GM06990 (cell line): ENCODE measurements at regions not wholly inside any gene's neighbourhood (a gene's known extent, or its start where the extent isn't known, plus 50 kb on each side); places are given as distances from the start of the nearest gene placed in this dataset.
"Not testable (repeated sequence)": the region's sequence is repeated elsewhere in the genome, so short reads cannot be mapped to it uniquely, and the experiment has no call there.

Experiments used
- DNase-seq: peaks from one replicate; pipeline ENCODE4 v3.0.0-alpha.2; 2011; ENCODE audit not compliant: insufficient read length; ENCODE audit errors: extremely low read depth
- H3K27me3 ChIP-seq: replicated peaks from 2 replicates; pipeline ENCODE4 v1.6.0; 2011; ENCODE audit warnings: low read length; ENCODE audit not compliant: control insufficient read depth, insufficient read depth
- H3K36me3 ChIP-seq: 2 replicates; pipeline ENCODE4 v1.5.1; 2011; ENCODE audit warnings: low read length; ENCODE audit not compliant: control insufficient read depth, insufficient read depth
- H3K4me3 ChIP-seq: replicated peaks from 2 replicates; pipeline ENCODE4 v1.5.1; 2011; ENCODE audit warnings: low read depth, mild to moderate bottlenecking, control low read depth, low read length
- TF ChIP-seq, protein P1 (sequence below): IDR thresholded peaks from 2 replicates; pipeline ENCODE4 v1.5.1; 2011; ENCODE audit warnings: low read length, control low read depth, mild to moderate bottlenecking, inconsistent platforms; ENCODE audit not compliant: insufficient read depth, poor library complexity, severe bottlenecking

DNA sequence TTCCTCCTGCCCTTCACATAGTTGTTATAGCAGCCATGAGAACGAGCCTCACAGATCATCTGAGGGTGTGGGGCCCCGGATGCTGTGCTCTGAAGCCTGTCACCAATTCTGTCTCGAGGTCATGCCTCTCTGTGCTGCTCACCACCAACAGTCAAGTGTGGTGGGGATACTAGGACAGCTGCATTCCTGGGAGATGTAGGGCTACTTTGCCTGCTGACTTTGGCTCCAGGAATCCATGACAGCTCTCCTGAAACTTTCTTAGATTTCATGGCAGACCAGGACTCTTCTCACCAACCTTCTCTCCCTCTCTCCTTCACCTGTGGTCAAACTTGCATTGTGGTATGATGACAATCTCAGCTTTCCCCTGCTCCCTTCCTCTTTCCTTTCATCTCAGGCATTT, 395.9 kb downstream of the PSAT1 start:
- H3K4me3 ChIP-seq: no peak overlapping the region
- TF ChIP-seq, protein P1, sequence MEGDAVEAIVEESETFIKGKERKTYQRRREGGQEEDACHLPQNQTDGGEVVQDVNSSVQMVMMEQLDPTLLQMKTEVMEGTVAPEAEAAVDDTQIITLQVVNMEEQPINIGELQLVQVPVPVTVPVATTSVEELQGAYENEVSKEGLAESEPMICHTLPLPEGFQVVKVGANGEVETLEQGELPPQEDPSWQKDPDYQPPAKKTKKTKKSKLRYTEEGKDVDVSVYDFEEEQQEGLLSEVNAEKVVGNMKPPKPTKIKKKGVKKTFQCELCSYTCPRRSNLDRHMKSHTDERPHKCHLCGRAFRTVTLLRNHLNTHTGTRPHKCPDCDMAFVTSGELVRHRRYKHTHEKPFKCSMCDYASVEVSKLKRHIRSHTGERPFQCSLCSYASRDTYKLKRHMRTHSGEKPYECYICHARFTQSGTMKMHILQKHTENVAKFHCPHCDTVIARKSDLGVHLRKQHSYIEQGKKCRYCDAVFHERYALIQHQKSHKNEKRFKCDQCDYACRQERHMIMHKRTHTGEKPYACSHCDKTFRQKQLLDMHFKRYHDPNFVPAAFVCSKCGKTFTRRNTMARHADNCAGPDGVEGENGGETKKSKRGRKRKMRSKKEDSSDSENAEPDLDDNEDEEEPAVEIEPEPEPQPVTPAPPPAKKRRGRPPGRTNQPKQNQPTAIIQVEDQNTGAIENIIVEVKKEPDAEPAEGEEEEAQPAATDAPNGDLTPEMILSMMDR: no peak
- H3K36me3 ChIP-seq: no peaks in the 10 kb centered on the region
- H3K27me3 ChIP-seq: peaks cover 2% of the 10 kb centered on the region; the same call in 1 of the 2 replicates
- no peak for DNase-seq

DNA sequence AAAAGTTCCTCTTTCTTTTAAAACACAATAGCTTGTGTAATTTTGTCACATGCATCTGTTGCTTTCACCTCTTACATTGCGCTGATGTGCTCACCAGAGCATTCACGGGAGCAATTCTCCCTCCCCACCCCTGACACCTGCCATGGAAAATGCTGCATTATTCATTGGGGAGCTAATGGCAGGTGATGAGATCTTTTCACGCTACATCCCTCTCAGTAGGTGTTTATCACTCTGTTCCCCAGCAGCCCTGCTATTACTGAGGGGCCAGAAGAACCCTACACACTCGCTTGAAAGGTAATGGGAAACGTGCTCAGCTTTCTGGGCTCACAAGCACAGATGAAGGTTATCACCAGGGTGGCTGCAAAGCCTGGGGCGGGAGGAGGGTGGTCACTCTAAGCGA, 398.0 kb downstream of the PSAT1 start:
- H3K36me3 ChIP-seq: no peaks in the 10 kb centered on the region
- TF ChIP-seq, protein P1: no peak
- H3K27me3 ChIP-seq: peaks cover 2% of the 10 kb centered on the region; the same call in 1 of the 2 replicates
- DNase-seq: no peak
- H3K4me3 ChIP-seq: no peak overlapping the region

DNA sequence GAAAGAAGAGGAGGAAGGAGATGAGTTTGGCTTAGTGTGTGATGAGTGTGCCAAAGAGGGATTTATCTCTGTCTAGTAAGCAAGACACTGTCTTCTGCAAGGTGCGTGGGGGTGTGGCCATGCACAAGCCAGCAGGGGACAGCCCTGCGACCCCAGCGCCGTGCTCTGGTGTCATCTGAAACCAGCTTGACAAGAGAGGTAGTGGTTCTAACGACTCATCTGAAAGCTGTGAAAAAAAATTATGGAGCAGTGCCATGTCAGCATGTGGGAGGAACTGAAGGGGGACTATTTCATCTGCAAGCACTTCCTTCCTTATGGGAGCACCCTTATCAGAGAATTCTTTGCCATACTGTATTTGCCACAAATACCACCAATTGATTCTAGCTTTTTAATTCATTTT, 398.6 kb downstream of the PSAT1 start:
- Histone ChIP-seq H3K36me3 (no peaks in the 10 kb centered on the region), H3K27me3 (peaks cover 2% of the 10 kb centered on the region; the same call in 1 of the 2 replicates), H3K4me3 (no peak overlapping the region)
- TF ChIP-seq, protein P1: no peak
- peak; percentile 3 for DNase-seq

DNA sequence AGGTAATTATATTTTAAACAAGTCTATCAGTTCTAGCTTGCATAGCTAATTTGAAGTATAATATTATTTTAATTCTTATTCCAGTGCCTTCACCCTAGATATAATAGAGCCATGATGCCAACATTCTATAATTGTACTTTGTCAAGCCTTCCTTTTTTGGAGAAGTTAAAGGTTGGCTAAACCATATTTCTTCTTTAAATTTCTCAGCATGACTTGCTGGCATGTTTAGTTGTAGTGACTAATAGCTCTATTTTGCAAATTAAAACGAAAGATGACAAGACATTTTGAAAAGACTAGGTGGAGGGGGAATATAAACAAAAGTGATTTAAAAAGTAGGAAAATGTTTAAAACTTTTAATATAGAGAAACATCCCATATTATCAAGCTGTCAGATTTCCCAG, 400.7 kb downstream of the PSAT1 start:
- TF ChIP-seq, protein P1: no peak
- Histone ChIP-seq H3K4me3 (no peak overlapping the region), H3K27me3 (peaks cover 2% of the 10 kb centered on the region; the same call in 1 of the 2 replicates), H3K36me3 (no peaks in the 10 kb centered on the region)
- DNase-seq: no peak

DNA sequence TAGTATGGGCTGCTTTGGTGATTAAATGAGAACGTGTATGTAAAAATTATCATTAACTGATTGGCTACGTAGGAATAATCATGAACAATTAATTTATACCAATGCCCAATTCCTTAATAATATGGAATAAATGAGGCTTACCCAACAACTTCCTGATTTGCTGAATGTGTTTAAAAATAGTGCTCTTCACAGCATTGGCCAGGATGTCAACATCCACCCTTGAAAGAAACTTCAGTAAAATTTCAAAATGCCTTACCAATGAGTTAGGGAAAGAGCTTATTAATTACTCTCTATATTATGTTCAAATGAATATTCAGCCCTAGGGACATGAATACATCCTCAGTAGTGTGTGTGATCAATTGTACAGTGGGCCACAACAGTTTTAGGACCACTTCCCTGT, 401.4 kb downstream of the PSAT1 start:
- H3K36me3 ChIP-seq: no peaks in the 10 kb centered on the region
- TF ChIP-seq, protein P1: no peak

DNA sequence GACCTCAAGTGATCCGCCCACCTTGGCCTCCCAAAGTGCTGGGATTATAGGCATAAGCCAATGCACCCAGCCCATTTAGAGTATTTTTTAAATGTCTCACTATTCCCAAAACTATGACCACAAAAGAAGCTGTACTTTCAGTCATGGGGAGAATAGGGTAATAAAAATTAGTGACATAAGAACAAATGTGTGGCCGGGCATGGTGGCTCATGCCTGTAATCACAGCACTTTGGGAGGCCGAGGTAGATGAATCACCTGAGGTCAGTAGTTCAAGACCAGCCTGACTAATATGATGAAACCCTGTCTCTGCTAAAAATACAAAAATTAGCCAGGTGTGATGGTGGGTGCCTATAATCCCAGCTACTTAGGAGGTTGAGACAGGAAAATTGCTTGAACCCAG, 402.3 kb downstream of the PSAT1 start:
- DNase-seq, H3K27me3 ChIP-seq: not testable (repeated sequence)

More for the DNA sequence above, 401.4 kb downstream of the PSAT1 start:
- peaks cover 2% of the 10 kb centered on the region; the same call in 1 of the 2 replicates for H3K27me3 ChIP-seq
- DNase-seq: no peak
- no peak overlapping the region for H3K4me3 ChIP-seq

More for the DNA sequence above, 402.3 kb downstream of the PSAT1 start:
- not testable (repeated sequence) for H3K4me3 ChIP-seq, H3K36me3 ChIP-seq
